HEK293 (cell line): ENCODE measurements at regions not wholly inside any gene's neighbourhood (a gene's known extent, or its start where the extent isn't known, plus 50 kb on each side); places are given as distances from the start of the nearest gene placed in this dataset.
A peak's percentile ranks its signal among the peaks of the same experiment; 100 is the strongest.
"Not testable (repeated sequence)": the region's sequence is repeated elsewhere in the genome, so short reads cannot be mapped to it uniquely, and the experiment has no call there.

Source experiments
- CTCF ChIA-PET: fragments of 350-600 bp; formaldehyde crosslinking; extraction: SDS; loops from one replicate; lab custom pipeline; 2021; ENCODE audit warnings: antibody characterized with exemption; lab: Yijun Ruan, JAX
- POLR2A ChIA-PET: fragments of 300-600 bp; formaldehyde crosslinking; extraction: SDS; loops from one replicate; lab custom pipeline; 2020; ENCODE audit warnings: antibody characterized with exemption, inconsistent platforms; lab: Yijun Ruan, JAX
- H3K27ac ChIP-seq: fragments of 200-500 bp; sonication (Bioruptor generic); 2 replicates; pipeline ENCODE4 v1.5.1; 2014; ENCODE audit warnings: low read depth, low read length, control low read depth, inconsistent platforms; ENCODE audit errors: extremely low read depth
- H3K36me3 ChIP-seq, 2 experiments: fragments of 200-500 bp in 1 of 2; sonication (Bioruptor generic) in 1 of 2; 1 replicate in 1 of 2; 2 replicates in 1 of 2; pipeline ENCODE4 v1.5.1; 2014 to 2017; ENCODE audit warnings: inconsistent platforms in 2 of 2, low read length in 2 of 2; ENCODE audit not compliant: control insufficient read depth in 2 of 2, insufficient read depth in 1 of 2
- H3K4me1 ChIP-seq: fragments of 200-500 bp; sonication (Bioruptor generic); 2 replicates; pipeline ENCODE4 v1.5.1; 2014; ENCODE audit warnings: mild to moderate bottlenecking, low read length, inconsistent platforms; ENCODE audit not compliant: control insufficient read depth, insufficient read depth
- H3K4me3 ChIP-seq: 2 replicates; pipeline ENCODE4 v1.5.1; 2011; ENCODE audit warnings: low read depth, mild to moderate bottlenecking, control low read depth, low read length, moderate library complexity
- H3K9me3 ChIP-seq: fragments of 200-500 bp; sonication (Bioruptor generic); 2 replicates; pipeline ENCODE4 v1.5.1; 2014; ENCODE audit warnings: low read depth, low read length, inconsistent platforms; ENCODE audit not compliant: control insufficient read depth, insufficient read depth
- IKZF3 ChIP-seq: fragments of 450-650 bp; IDR thresholded peaks from 2 replicates; pipeline ENCODE4 v1.5.0; 2018; ENCODE audit warnings: missing biosample characterization, mild to moderate bottlenecking, missing genetic modification characterization, moderate library complexity
- PRDM2 ChIP-seq: fragments of 450-650 bp; formaldehyde crosslinking; IDR thresholded peaks from 2 replicates; pipeline ENCODE4 v1.5.1; 2016; ENCODE audit warnings: missing biosample characterization, missing genetic modification characterization, borderline replicate concordance
- SCRT1 ChIP-seq: fragments of 450-650 bp; formaldehyde crosslinking; IDR thresholded peaks from 2 replicates; pipeline ENCODE4 v1.5.1; 2016; ENCODE audit warnings: missing biosample characterization, missing genetic modification characterization, borderline replicate concordance
- SCRT2 ChIP-seq: fragments of 450-650 bp; formaldehyde crosslinking; IDR thresholded peaks from 2 replicates; pipeline ENCODE4 v1.5.1; 2016; ENCODE audit warnings: missing biosample characterization, missing genetic modification characterization
- SETDB1 ChIP-seq: IDR thresholded peaks from one replicate; pipeline ENCODE4 v1.6.1; 2017; ENCODE audit warnings: mild to moderate bottlenecking, low read length, moderate library complexity, mixed read lengths; ENCODE audit not compliant: insufficient read length
- ZBTB17 ChIP-seq: fragments of 450-650 bp; formaldehyde crosslinking; IDR thresholded peaks from 2 replicates; pipeline ENCODE4 v1.5.1; 2016; ENCODE audit warnings: missing biosample characterization, missing genetic modification characterization
- ZBTB49 ChIP-seq: fragments of 450-650 bp; formaldehyde crosslinking; IDR thresholded peaks from 2 replicates; pipeline ENCODE4 v1.5.1; 2016; ENCODE audit warnings: missing biosample characterization, missing genetic modification characterization, low read depth
- ZNF585B ChIP-seq: fragments of 450-650 bp; formaldehyde crosslinking; IDR thresholded peaks from 2 replicates; pipeline ENCODE4 v1.5.1; 2016; ENCODE audit warnings: missing biosample characterization, missing genetic modification characterization
- ZNF654 ChIP-seq: fragments of 450-650 bp; formaldehyde crosslinking; IDR thresholded peaks from 2 replicates; pipeline ENCODE4 v1.5.1; 2016; ENCODE audit warnings: low read depth, missing biosample characterization, missing genetic modification characterization
- ZNF660 ChIP-seq: fragments of 450-650 bp; IDR thresholded peaks from 2 replicates; pipeline ENCODE4 v1.5.1; 2018; ENCODE audit warnings: missing biosample characterization, mild to moderate bottlenecking, missing genetic modification characterization
- ZSCAN30 ChIP-seq: fragments of 450-650 bp; IDR thresholded peaks from 2 replicates; pipeline ENCODE4 v1.5.1; 2018; ENCODE audit warnings: missing biosample characterization, mild to moderate bottlenecking, missing genetic modification characterization, moderate library complexity

DNA sequence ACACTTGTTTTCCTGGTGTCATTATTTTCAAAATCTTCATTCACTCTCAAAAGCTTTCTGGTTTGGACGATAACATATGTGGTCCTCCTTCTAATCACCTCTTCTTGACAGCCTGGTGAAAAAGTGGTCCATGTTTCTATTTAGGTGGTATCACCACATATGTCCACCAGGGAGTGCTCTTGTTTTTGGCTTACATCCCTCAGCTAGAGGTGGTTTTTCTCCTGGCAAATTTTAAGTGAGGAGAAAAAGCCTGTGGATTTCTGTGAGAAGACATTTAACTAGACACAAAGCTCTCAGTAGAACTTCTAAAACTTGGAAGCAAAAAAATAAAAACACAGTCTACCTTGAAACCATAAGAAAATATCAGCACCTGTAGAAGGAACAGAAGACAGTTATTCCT lies 58.0 kb upstream of the FRMPD4 start:
- TF ChIP-seq SCRT1 (peak; percentile 53; the same call in 1 of the 2 replicates), ZBTB17 (tag by site-specific recombination) (no peak), ZSCAN30 (tag by site-specific recombination) (0 out of 2 replicates have a peak, but pooled peaks have one; percentile 32), ZNF660 (tag by site-specific recombination) (peak; percentile 31; the same call in 1 of the 2 replicates), PRDM2 (no peak), ZBTB49 (tag by site-specific recombination) (no peak), SCRT2 (tag by site-specific recombination) (peak; percentile 33; the same call in 1 of the 2 replicates), ZNF654 (tag by site-specific recombination) (peak; percentile 70), IKZF3 (tag by site-specific recombination) (0 out of 2 replicates have a peak, but pooled peaks have one; percentile 37)
- Histone ChIP-seq H3K4me1 (peaks cover 3% of the 10 kb centered on the region; the same call in 1 of the 2 replicates), H3K9me3 (no peaks in the 10 kb centered on the region; the same call in 1 of the 2 replicates), H3K27ac (peak overlapping the region; percentile 54; the same call in 1 of the 2 replicates), H3K4me3 (no peak overlapping the region), H3K36me3 (no peaks in the 10 kb centered on the region)
- POLR2A ChIA-PET: no interaction called here
- CTCF ChIA-PET: interaction anchor here (0.6 to 2.0 kb wide), 30 partner anchors 11 to 743 kb away, joined by 3 to 17 read pairs (median 4); no protein-coding TSS in a partner anchor

- H3K4me1 ChIP-seq, POLR2A ChIA-PET, H3K4me3 ChIP-seq, H3K36me3 ChIP-seq, H3K9me3 ChIP-seq, H3K27ac ChIP-seq: not testable (repeated sequence)
- CTCF ChIA-PET: interaction anchor here (0.7 kb wide), 1 partner anchor 76 kb away, joined by 5 read pairs; no protein-coding TSS in a partner anchor
- TF ChIP-seq SETDB1 (peak; percentile 29), ZNF585B (tag by site-specific recombination) (peak; percentile 96)
These were observed 55.3 kb upstream of the FRMPD4 start for GRCh38 chrX:12082959-12083358.
